Tibial nerve (tissue), 4 donors: ENCODE measurements at regions not wholly inside any gene's neighbourhood (a gene's known extent, or its start where the extent isn't known, plus 50 kb on each side); places are given as distances from the start of the nearest gene placed in this dataset.

ENCODE experiments used
- EP300 ChIP-seq, 2 donors: sonication (generic); formaldehyde crosslinking; IDR thresholded peaks; one replicate each; pipeline ENCODE4 v1.6.1; 2017; ENCODE audit warnings: antibody characterized with exemption in 2 of 2, mild to moderate bottlenecking in 1 of 2
- POLR2A ChIP-seq, 2 donors: fragments of 450-650 bp; IDR thresholded peaks; one replicate each; pipeline ENCODE4 v1.6.1; 2017; ENCODE audit warnings: antibody characterized with exemption in 2 of 2, mild to moderate bottlenecking in 2 of 2, moderate library complexity in 2 of 2
- TF ChIP-seq, protein P1 (sequence below), 5 experiments: fragments of 200-600 bp in 3 of 5; fragments of 450-650 bp in 2 of 5; sonication (generic) in 3 of 5; IDR thresholded peaks; one replicate each; pipeline ENCODE4 v1.5.1; 2016 to 2019; ENCODE audit warnings: antibody characterized with exemption in 5 of 5, mild to moderate bottlenecking in 3 of 5, moderate library complexity in 2 of 5

DNA sequence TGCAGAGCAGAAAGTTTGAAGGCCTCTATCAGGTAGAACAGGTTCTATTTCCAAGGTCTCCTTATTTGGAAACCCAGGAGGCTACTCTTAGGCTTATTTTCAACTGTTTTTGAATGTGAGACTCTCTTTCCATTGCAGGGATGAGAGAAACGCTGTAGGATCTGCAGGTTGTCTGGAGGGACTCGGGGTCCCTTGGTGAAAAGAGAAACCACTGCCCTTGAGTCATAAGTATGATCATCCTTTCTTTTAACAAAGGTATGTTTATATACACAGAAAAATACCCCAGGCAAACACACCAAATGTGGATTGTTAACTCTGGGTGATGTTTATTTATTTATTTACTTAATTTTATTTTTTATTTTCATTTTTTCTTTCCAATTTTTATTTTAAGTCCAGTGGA, 57.8 kb upstream of the MAX start:
- TF ChIP-seq, protein P1, sequence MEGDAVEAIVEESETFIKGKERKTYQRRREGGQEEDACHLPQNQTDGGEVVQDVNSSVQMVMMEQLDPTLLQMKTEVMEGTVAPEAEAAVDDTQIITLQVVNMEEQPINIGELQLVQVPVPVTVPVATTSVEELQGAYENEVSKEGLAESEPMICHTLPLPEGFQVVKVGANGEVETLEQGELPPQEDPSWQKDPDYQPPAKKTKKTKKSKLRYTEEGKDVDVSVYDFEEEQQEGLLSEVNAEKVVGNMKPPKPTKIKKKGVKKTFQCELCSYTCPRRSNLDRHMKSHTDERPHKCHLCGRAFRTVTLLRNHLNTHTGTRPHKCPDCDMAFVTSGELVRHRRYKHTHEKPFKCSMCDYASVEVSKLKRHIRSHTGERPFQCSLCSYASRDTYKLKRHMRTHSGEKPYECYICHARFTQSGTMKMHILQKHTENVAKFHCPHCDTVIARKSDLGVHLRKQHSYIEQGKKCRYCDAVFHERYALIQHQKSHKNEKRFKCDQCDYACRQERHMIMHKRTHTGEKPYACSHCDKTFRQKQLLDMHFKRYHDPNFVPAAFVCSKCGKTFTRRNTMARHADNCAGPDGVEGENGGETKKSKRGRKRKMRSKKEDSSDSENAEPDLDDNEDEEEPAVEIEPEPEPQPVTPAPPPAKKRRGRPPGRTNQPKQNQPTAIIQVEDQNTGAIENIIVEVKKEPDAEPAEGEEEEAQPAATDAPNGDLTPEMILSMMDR (IDR thresholded peaks at IDR 0.05) = no peak
- TF ChIP-seq EP300 (IDR thresholded peaks at IDR 0.05) (no peak), POLR2A (IDR thresholded peaks at IDR 0.05) (no peak)
